ENCODE measurements at regions not wholly inside any gene's neighbourhood (a gene's known extent, or its start where the extent isn't known, plus 50 kb on each side); places are given as distances from the start of the nearest gene placed in this dataset.

DNA sequence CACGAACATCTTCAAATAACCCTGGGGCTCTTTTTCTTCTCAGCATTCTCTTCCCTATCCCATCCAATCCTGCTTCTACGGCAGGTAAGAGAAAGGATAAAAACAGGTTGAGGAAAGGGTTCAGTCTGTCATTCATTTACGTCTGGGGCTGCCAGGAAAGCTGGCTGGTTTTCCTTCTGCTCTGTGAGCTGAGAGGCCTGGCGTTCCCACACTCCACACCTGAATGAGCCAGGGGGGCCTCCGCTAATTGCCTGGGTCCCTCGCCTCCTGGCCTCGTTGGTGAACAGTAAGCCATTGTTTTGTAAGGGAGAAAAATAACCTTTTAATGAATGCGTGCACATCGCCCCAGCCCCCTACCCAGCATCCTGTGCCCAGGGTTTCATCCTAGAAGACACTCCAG lies 70.8 kb upstream of the SIM2 start:
- TF ChIP-seq EP300 (IDR thresholded peaks at IDR 0.05; ENCODE audit: borderline replicate concordance) (no peak), YY1 (IDR thresholded peaks at IDR 0.05; ENCODE audit: low read depth) (no peak), NFIC (IDR thresholded peaks at IDR 0.05) (no peak), TEAD4 (IDR thresholded peaks at IDR 0.05) (no peak), TAF1 (IDR thresholded peaks at IDR 0.05; ENCODE audit: low read depth) (no peak), CREB1 (IDR thresholded peaks at IDR 0.05; ENCODE audit: low read depth) (no peak)
- TF ChIP-seq, protein P1, sequence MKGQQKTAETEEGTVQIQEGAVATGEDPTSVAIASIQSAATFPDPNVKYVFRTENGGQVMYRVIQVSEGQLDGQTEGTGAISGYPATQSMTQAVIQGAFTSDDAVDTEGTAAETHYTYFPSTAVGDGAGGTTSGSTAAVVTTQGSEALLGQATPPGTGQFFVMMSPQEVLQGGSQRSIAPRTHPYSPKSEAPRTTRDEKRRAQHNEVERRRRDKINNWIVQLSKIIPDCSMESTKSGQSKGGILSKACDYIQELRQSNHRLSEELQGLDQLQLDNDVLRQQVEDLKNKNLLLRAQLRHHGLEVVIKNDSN (IDR thresholded peaks at IDR 0.05): no peak
- TF ChIP-seq, protein P2, sequence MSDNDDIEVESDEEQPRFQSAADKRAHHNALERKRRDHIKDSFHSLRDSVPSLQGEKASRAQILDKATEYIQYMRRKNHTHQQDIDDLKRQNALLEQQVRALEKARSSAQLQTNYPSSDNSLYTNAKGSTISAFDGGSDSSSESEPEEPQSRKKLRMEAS (IDR thresholded peaks at IDR 0.05): no peak
- TF ChIP-seq, protein P3, sequence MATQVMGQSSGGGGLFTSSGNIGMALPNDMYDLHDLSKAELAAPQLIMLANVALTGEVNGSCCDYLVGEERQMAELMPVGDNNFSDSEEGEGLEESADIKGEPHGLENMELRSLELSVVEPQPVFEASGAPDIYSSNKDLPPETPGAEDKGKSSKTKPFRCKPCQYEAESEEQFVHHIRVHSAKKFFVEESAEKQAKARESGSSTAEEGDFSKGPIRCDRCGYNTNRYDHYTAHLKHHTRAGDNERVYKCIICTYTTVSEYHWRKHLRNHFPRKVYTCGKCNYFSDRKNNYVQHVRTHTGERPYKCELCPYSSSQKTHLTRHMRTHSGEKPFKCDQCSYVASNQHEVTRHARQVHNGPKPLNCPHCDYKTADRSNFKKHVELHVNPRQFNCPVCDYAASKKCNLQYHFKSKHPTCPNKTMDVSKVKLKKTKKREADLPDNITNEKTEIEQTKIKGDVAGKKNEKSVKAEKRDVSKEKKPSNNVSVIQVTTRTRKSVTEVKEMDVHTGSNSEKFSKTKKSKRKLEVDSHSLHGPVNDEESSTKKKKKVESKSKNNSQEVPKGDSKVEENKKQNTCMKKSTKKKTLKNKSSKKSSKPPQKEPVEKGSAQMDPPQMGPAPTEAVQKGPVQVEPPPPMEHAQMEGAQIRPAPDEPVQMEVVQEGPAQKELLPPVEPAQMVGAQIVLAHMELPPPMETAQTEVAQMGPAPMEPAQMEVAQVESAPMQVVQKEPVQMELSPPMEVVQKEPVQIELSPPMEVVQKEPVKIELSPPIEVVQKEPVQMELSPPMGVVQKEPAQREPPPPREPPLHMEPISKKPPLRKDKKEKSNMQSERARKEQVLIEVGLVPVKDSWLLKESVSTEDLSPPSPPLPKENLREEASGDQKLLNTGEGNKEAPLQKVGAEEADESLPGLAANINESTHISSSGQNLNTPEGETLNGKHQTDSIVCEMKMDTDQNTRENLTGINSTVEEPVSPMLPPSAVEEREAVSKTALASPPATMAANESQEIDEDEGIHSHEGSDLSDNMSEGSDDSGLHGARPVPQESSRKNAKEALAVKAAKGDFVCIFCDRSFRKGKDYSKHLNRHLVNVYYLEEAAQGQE (IDR thresholded peaks at IDR 0.05; ENCODE audit: low read depth): no peak

DNA sequence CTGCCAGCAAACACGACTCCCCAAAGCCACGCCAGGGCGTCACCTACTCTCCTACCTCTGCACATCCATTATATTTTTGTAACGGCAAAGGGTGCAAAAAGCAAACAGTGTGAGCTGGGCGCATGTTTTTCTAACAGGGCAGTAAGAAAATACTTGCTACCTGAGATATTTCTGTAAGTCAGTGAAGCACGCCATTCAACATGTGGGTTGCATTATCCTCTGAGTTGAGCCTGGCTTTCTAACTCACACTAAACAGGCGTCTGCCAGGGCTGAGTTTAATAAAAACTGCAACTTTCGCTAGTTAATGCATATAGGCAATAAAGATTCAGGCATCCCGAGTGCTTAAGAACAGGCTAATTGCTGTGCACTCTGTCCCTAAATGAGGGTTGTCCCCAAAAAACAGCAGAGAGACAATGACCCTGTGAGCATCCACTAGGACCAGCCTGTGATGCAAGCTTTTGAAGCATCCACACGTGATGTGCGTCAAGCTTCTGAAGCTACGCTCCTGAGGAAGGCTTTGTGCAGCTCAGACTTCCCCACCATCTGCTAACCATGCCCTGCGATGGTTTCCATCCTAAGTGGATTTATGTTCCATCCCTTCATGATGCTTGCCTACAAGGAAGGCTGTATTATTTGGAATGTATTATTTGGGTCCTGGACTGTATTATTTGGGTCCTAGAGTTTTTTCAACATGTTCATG lies 70.0 kb upstream of the SIM2 start:
- TF ChIP-seq EGR1 (IDR thresholded peaks at IDR 0.05) (no peak), NFIC (IDR thresholded peaks at IDR 0.05) (no peak), EP300 (IDR thresholded peaks at IDR 0.05; ENCODE audit: borderline replicate concordance) (no peak), TEAD4 (IDR thresholded peaks at IDR 0.05) (no peak), FOXM1 (IDR thresholded peaks at IDR 0.05; ENCODE audit: borderline replicate concordance, low read depth) (no peak), CREB1 (IDR thresholded peaks at IDR 0.05; ENCODE audit: low read depth) (no peak), RAD21 (IDR thresholded peaks at IDR 0.05; ENCODE audit: low read depth) (no peak), YY1 (IDR thresholded peaks at IDR 0.05; ENCODE audit: low read depth) (no peak), TCF12 (IDR thresholded peaks at IDR 0.05; ENCODE audit: low read depth) (no peak), TAF1 (IDR thresholded peaks at IDR 0.05; ENCODE audit: low read depth) (no peak), CEBPB (IDR thresholded peaks at IDR 0.05) (no peak), ZBTB7A (IDR thresholded peaks at IDR 0.05; ENCODE audit: low read depth) (no peak)
- TF ChIP-seq, protein P2 (IDR thresholded peaks at IDR 0.05): no peak
- TF ChIP-seq, protein P3 (IDR thresholded peaks at IDR 0.05; ENCODE audit: low read depth): no peak
- TF ChIP-seq, protein P1 (IDR thresholded peaks at IDR 0.05): no peak

DNA sequence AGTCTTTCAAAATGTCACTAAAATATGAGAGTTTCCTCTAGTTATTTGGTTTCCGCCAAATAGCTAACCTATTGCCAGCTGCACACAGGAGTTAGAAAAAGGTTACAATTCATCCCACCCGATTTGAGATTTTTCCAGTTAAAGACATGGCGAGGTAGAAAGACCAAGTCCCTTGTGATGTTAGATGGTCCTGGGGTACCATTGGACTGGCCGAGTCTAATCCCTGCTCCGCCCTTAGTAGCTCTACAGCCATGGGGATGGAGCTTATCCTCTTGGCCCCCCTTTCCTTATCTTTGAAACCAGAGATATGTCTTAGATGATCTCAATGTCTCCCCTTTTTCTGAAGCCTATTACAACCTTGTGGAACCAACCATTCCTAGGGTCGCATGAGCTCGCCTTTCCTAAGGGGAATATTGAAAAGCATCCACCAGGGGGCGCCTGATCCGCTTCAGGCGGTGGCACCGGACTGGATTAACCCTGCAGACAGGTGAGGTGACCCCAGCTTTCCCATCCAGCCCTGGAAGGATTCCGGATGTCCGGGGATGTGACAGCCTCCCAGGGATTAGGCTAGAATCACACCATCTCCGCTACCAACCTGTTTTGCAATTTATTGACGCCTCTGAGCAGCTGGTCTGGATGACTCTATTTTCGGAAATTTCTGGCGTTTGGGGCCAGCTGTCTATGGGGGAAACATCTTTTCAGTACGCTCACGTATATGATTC lies 68.3 kb upstream of the SIM2 start:
- TF ChIP-seq TCF12 (IDR thresholded peaks at IDR 0.05; ENCODE audit: low read depth) (no peak), RAD21 (IDR thresholded peaks at IDR 0.05; ENCODE audit: low read depth) (peak; percentile 81), EGR1 (IDR thresholded peaks at IDR 0.05) (no peak)

DNA sequence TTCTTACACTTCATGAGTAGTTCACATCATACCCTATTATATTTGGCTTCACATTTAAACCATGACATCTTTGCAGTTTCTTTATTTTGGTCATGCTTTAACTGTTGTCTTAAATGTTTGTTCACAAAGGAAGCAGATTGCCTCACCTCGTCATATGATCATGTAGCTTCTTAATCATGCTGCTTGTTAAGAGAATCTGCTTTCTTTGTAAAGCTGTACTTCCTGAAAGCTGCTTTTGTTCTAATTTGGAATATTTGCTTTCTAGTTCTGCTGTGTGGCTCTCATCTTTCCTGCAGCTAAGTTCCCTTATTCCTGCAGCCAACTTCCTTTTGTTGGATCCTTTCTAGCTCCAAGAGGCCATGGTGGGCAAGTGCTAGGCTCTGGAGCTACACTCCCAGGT lies 62.9 kb upstream of the SIM2 start:
- no peak for TF ChIP-seq CEBPB (IDR thresholded peaks at IDR 0.05)
- TF ChIP-seq FOXM1 (IDR thresholded peaks at IDR 0.05; ENCODE audit: borderline replicate concordance, low read depth): no peak
- no peak for TF ChIP-seq ZBTB7A (IDR thresholded peaks at IDR 0.05; ENCODE audit: low read depth)
- no peak for TF ChIP-seq EGR1 (IDR thresholded peaks at IDR 0.05)
- TF ChIP-seq, protein P1 (IDR thresholded peaks at IDR 0.05): no peak
- TF ChIP-seq TEAD4 (IDR thresholded peaks at IDR 0.05): no peak
- no peak for TF ChIP-seq TCF12 (IDR thresholded peaks at IDR 0.05; ENCODE audit: low read depth)
- TF ChIP-seq, protein P2 (IDR thresholded peaks at IDR 0.05): no peak
- TF ChIP-seq EP300 (IDR thresholded peaks at IDR 0.05; ENCODE audit: borderline replicate concordance): no peak
- no peak for TF ChIP-seq YY1 (IDR thresholded peaks at IDR 0.05; ENCODE audit: low read depth)

DNA sequence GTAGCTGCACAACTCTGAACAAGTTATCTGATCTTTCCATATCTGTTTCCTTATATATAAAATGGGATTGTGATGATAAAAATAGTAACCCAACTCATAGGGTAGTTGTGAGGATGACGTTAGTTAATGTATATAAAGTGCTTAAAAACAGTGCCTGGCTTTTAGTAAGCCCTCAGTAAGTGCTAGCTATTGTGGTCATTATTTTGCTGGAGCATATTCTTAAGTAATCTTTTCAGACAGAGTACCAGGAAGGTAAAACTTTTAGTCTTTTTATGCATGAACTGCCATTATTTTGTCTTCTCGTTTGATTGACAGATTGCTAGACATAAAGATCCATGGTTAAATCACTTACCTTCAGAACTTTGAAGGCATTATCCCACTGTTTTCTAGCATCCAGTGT lies 62.5 kb upstream of the SIM2 start:
- TF ChIP-seq YY1 (IDR thresholded peaks at IDR 0.05; ENCODE audit: low read depth): no peak
- no peak for TF ChIP-seq RAD21 (IDR thresholded peaks at IDR 0.05; ENCODE audit: low read depth)
- TF ChIP-seq, protein P2 (IDR thresholded peaks at IDR 0.05): no peak
- no peak for TF ChIP-seq EGR1 (IDR thresholded peaks at IDR 0.05)
- TF ChIP-seq, protein P1 (IDR thresholded peaks at IDR 0.05): no peak
- no peak for TF ChIP-seq CEBPB (IDR thresholded peaks at IDR 0.05)
- no peak for TF ChIP-seq NFIC (IDR thresholded peaks at IDR 0.05)
- no peak for TF ChIP-seq TCF12 (IDR thresholded peaks at IDR 0.05; ENCODE audit: low read depth)
- no peak for TF ChIP-seq EP300 (IDR thresholded peaks at IDR 0.05; ENCODE audit: borderline replicate concordance)
- no peak for TF ChIP-seq TEAD4 (IDR thresholded peaks at IDR 0.05)
